HepG2 (cell line): ENCODE measurements at regions not wholly inside any gene's neighbourhood (a gene's known extent, or its start where the extent isn't known, plus 50 kb on each side); places are given as distances from the start of the nearest gene placed in this dataset.
A peak's percentile ranks its signal among the peaks of the same experiment; 100 is the strongest.

ENCODE experiments used
- ARNT ChIP-seq: fragments of 450-650 bp; IDR thresholded peaks from 2 replicates; pipeline ENCODE4 v1.6.1; 2017
- GMEB1 ChIP-seq: sonication (generic); formaldehyde crosslinking; IDR thresholded peaks from 2 replicates; pipeline ENCODE4 v1.5.1; 2020; ENCODE audit warnings: missing genetic modification reagents, mild to moderate bottlenecking, borderline replicate concordance
- HNRNPUL1 ChIP-seq: fragments of 200-400 bp; formaldehyde crosslinking; IDR thresholded peaks from 2 replicates; pipeline ENCODE4 v1.6.1; 2017; ENCODE audit warnings: low read depth, mild to moderate bottlenecking, low read length, moderate library complexity
- MAZ ChIP-seq, 2 experiments: sonication (generic) in 1 of 2; formaldehyde crosslinking in 1 of 2; IDR thresholded peaks; 2 replicates each; pipeline versions ENCODE4 v1.5.0 to v1.6.1; 2012 to 2020; ENCODE audit warnings: low read depth in 2 of 2, mild to moderate bottlenecking in 2 of 2, borderline replicate concordance in 1 of 2, improper control_type of control experiment in 1 of 2, low read length in 1 of 2, missing genetic modification reagents in 1 of 2, moderate library complexity in 1 of 2
- MBNL3 ChIP-seq: fragments of 250-450 bp; sonication (Bioruptor Pico); conservative IDR thresholded peaks from 2 replicates; pipeline ENCODE4 v1.8.0; 2022; ENCODE audit warnings: mild to moderate bottlenecking, inconsistent platforms
- PCBP1 ChIP-seq: fragments of 200-400 bp; formaldehyde crosslinking; IDR thresholded peaks from 2 replicates; pipeline ENCODE4 v1.6.1; 2017; ENCODE audit warnings: mild to moderate bottlenecking, low read depth, low read length, borderline replicate concordance
- TEAD3 ChIP-seq: optimal IDR thresholded peaks from 2 replicates; pipeline ENCODE3; 2016; ENCODE audit warnings: borderline replicate concordance
- ZNF180 ChIP-seq: sonication (generic); formaldehyde crosslinking; IDR thresholded peaks from 2 replicates; pipeline ENCODE4 v1.4.0; 2020; ENCODE audit warnings: low read depth, missing genetic modification reagents, borderline replicate concordance
- ZNF354B ChIP-seq: sonication (generic); formaldehyde crosslinking; IDR thresholded peaks from 2 replicates; pipeline ENCODE4 v1.8.0; 2022; ENCODE audit warnings: mild to moderate bottlenecking, missing genetic modification reagents
- ZNF407 ChIP-seq: sonication (generic); formaldehyde crosslinking; IDR thresholded peaks from one replicate; pipeline ENCODE4 v1.5.1; 2020; ENCODE audit warnings: mild to moderate bottlenecking, missing genetic modification reagents; ENCODE audit errors: not compliant biosample characterization
- ZSCAN20 ChIP-seq: sonication (generic); formaldehyde crosslinking; IDR thresholded peaks from 2 replicates; pipeline ENCODE4 v1.4.0; 2020; ENCODE audit warnings: missing genetic modification reagents, mild to moderate bottlenecking, borderline replicate concordance
- TF ChIP-seq, protein P1 (sequence below): sonication (generic); formaldehyde crosslinking; IDR thresholded peaks from 2 replicates; pipeline ENCODE4 v1.4.0; 2020; ENCODE audit warnings: mild to moderate bottlenecking, missing genetic modification reagents
- TF ChIP-seq, protein P2 (sequence below), 2 experiments: sonication (generic) in 1 of 2; formaldehyde crosslinking in 1 of 2; IDR thresholded peaks; 2 replicates each; pipeline versions ENCODE4 v1.5.1 to v1.6.1; 2011 to 2020; ENCODE audit warnings: borderline replicate concordance in 1 of 2, low read depth in 1 of 2, low read length in 1 of 2, mild to moderate bottlenecking in 1 of 2, missing genetic modification reagents in 1 of 2, moderate library complexity in 1 of 2

GRCh38 chr17:72518753-72519597 lies 398.2 kb downstream of the SOX9 start (continued):
- TF ChIP-seq ZNF407 (peak; percentile 57), ARNT (no peak), MBNL3 (CRISPR knock-in tag) (no peak), HNRNPUL1 (no peak), ZNF180 (CRISPR knock-in tag) (no peak), TEAD3 (CRISPR knock-in tag) (peak; percentile 56), ZNF354B (no peak), PCBP1 (no peak), ZSCAN20 (CRISPR knock-in tag) (no peak; the same call in 1 of the 2 replicates), GMEB1 (peak; percentile 45; the same call in 1 of the 2 replicates), MAZ (IDR thresholded peaks at IDR 0.05; ENCODE audit: borderline replicate concordance, low read depth, low read length) (0 out of 2 replicates have a peak, but pooled peaks have one; percentile 76), MAZ (CRISPR knock-in tag; IDR thresholded peaks at IDR 0.05; ENCODE audit: low read depth) (peak; percentile 31; the same call in 1 of the 2 replicates)
- TF ChIP-seq, protein P1, sequence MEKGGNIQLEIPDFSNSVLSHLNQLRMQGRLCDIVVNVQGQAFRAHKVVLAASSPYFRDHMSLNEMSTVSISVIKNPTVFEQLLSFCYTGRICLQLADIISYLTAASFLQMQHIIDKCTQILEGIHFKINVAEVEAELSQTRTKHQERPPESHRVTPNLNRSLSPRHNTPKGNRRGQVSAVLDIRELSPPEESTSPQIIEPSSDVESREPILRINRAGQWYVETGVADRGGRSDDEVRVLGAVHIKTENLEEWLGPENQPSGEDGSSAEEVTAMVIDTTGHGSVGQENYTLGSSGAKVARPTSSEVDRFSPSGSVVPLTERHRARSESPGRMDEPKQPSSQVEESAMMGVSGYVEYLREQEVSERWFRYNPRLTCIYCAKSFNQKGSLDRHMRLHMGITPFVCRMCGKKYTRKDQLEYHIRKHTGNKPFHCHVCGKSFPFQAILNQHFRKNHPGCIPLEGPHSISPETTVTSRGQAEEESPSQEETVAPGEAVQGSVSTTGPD = no peak
- TF ChIP-seq, protein P2, sequence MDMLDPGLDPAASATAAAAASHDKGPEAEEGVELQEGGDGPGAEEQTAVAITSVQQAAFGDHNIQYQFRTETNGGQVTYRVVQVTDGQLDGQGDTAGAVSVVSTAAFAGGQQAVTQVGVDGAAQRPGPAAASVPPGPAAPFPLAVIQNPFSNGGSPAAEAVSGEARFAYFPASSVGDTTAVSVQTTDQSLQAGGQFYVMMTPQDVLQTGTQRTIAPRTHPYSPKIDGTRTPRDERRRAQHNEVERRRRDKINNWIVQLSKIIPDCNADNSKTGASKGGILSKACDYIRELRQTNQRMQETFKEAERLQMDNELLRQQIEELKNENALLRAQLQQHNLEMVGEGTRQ (IDR thresholded peaks at IDR 0.05; ENCODE audit: low read depth, low read length) = no peak
- TF ChIP-seq, protein P2 (CRISPR knock-in tag; IDR thresholded peaks at IDR 0.05; ENCODE audit: borderline replicate concordance) = no peak
